ENCODE measurements at regions not wholly inside any gene's neighbourhood (a gene's known extent, or its start where the extent isn't known, plus 50 kb on each side); places are given as distances from the start of the nearest gene placed in this dataset.

DNA sequence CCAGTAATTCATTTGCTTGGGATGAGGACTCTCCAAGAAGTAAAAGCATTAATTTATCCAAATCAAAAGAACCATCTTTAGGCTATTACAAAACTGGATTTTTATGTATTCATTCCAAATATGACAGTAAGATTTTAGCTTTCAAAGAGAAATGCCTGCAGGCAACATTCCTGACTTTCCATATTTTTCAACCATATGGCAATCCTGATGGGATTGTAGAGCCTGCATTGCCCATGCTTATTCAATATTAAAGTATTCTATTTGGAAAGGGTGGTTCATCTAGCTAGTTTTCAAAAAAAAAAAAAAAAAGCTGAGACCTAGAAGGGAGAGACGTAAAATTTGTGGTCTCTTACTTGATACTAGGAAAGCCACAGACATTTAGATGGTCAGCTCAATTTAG lies 1253.7 kb downstream of the LRFN5 start (continued):
- no peak for TF ChIP-seq ZNF462 (CRISPR knock-in tag; IDR thresholded peaks at IDR 0.05)
- TF ChIP-seq NANOG (IDR thresholded peaks at IDR 0.05; ENCODE audit: borderline replicate concordance) = no peak
- TF ChIP-seq EZH2 (IDR thresholded peaks at IDR 0.05; ENCODE audit: low read depth, unreplicated experiment) = no peak
- TF ChIP-seq CREB1 (CRISPR knock-in tag; IDR thresholded peaks at IDR 0.05; ENCODE audit: low read depth) = no peak
- TF ChIP-seq POLR2AphosphoS5 (IDR thresholded peaks at IDR 0.05; ENCODE audit: low read depth) = no peak
- no peak for TF ChIP-seq JUNB (IDR thresholded peaks at IDR 0.05; ENCODE audit: unreplicated experiment)
- TF ChIP-seq EZH2phosphoT487 (IDR thresholded peaks at IDR 0.05; ENCODE audit: unreplicated experiment) = no peak
- TF ChIP-seq ZNF331 (CRISPR knock-in tag; IDR thresholded peaks at IDR 0.05; ENCODE audit: low read depth) = no peak
- TF ChIP-seq STAT1 (IDR thresholded peaks at IDR 0.05; ENCODE audit: unreplicated experiment) = no peak
- TF ChIP-seq ZNF114 (CRISPR knock-in tag; IDR thresholded peaks at IDR 0.05) = no peak
- TF ChIP-seq ETS1 (IDR thresholded peaks at IDR 0.05) = no peak
- TF ChIP-seq, protein P1, sequence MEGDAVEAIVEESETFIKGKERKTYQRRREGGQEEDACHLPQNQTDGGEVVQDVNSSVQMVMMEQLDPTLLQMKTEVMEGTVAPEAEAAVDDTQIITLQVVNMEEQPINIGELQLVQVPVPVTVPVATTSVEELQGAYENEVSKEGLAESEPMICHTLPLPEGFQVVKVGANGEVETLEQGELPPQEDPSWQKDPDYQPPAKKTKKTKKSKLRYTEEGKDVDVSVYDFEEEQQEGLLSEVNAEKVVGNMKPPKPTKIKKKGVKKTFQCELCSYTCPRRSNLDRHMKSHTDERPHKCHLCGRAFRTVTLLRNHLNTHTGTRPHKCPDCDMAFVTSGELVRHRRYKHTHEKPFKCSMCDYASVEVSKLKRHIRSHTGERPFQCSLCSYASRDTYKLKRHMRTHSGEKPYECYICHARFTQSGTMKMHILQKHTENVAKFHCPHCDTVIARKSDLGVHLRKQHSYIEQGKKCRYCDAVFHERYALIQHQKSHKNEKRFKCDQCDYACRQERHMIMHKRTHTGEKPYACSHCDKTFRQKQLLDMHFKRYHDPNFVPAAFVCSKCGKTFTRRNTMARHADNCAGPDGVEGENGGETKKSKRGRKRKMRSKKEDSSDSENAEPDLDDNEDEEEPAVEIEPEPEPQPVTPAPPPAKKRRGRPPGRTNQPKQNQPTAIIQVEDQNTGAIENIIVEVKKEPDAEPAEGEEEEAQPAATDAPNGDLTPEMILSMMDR (conservative IDR thresholded peaks at IDR 0.05; ENCODE audit: low read depth in 2 of 2) = no peak

Data from GM23338 (cell line).